22Rv1 (cell line): ENCODE measurements at regions not wholly inside any gene's neighbourhood (a gene's known extent, or its start where the extent isn't known, plus 50 kb on each side); places are given as distances from the start of the nearest gene placed in this dataset.

Experiments
- CTCF ChIP-seq: fragments of 450-650 bp; IDR thresholded peaks from 2 replicates; pipeline ENCODE4 v1.5.1; 2017; ENCODE audit warnings: mild to moderate bottlenecking
- ZFX ChIP-seq: fragments of 450-650 bp; IDR thresholded peaks from 2 replicates; pipeline ENCODE4 v1.6.1; 2017; ENCODE audit warnings: antibody characterized with exemption, borderline replicate concordance

- TF ChIP-seq CTCF (no peak), ZFX (no peak)
Measured at GRCh38 chr3:137854533-137855261, 90.6 kb downstream of the SOX14 start.
